ENCODE measurements at regions not wholly inside any gene's neighbourhood (a gene's known extent, or its start where the extent isn't known, plus 50 kb on each side); places are given as distances from the start of the nearest gene placed in this dataset.

- BruUV-seq (replicated peaks): no TSS peak
- no peak overlapping the region for H3K4me2 ChIP-seq (ENCODE audit: insufficient read depth, low read length)
- H3K4me1 ChIP-seq (ENCODE audit: control insufficient read depth, extremely low read depth, insufficient read depth, low read length): no peaks in the 10 kb centered on the region
- peaks cover 8 to 27% of the 10 kb centered on the region in 2 experiments for H3K27me3 ChIP-seq (ENCODE audit: control insufficient read depth in 2 of 2, insufficient read depth in 2 of 2, low read length in 2 of 2)
- H3K9ac ChIP-seq (replicated peaks; ENCODE audit: extremely low read depth, insufficient read depth, low read length): no peak overlapping the region
- H4K20me1 ChIP-seq (replicated peaks; ENCODE audit: control insufficient read depth, extremely low read depth, insufficient read depth, low read length): no peaks in the 10 kb centered on the region
- DNase-seq (ENCODE audit: low read depth, low spot score) (no peak), FAIRE-seq (no peak)
- intact Hi-C loops (cut with micrococcal nuclease) (no loop called here), dilution Hi-C loops (cut with MboI; ENCODE audit: extremely low pct_ligation_motif_present, low sequenced_read_pairs) (no loop called here)
- H3K36me3 ChIP-seq (ENCODE audit: control insufficient read depth in 2 of 2, extremely low read depth in 1 of 2, insufficient read depth in 2 of 2, low read length in 2 of 2): no peaks in the 10 kb centered on the region
- no peak overlapping the region for H3K4me3 ChIP-seq (replicated peaks in 1 of 3; ENCODE audit: insufficient read depth in 1 of 3, low read depth in 1 of 3, low read length in 3 of 3)
- no peaks in the 10 kb centered on the region for H3K9me1 ChIP-seq (replicated peaks; ENCODE audit: control insufficient read depth, extremely low read depth, insufficient read depth, low read length)
- H3K79me2 ChIP-seq (ENCODE audit: control insufficient read depth, insufficient read depth, low read length): no peaks in the 10 kb centered on the region
- no peak overlapping the region for H2AFZ ChIP-seq (ENCODE audit: low read depth, low read length)
- TF ChIP-seq GATA2 (IDR thresholded peaks at IDR 0.05; ENCODE audit: insufficient read depth, insufficient read length, low read depth, low read length) (no peak), FOS (IDR thresholded peaks at IDR 0.05; ENCODE audit: borderline replicate concordance, insufficient read depth, low read length) (no peak), MYC (IDR thresholded peaks at IDR 0.05; ENCODE audit: low read depth, low read length) (no peak), CTCF (IDR thresholded peaks at IDR 0.05; ENCODE audit: extremely low read depth in 1 of 2, insufficient read depth in 1 of 2, low read depth in 1 of 2, low read length in 2 of 2) (no peak), JUN (IDR thresholded peaks at IDR 0.05; ENCODE audit: borderline replicate concordance, insufficient read depth, insufficient read length, low read depth) (no peak)
- H3K9me3 ChIP-seq (replicated peaks; ENCODE audit: control insufficient read depth, insufficient read depth, low read length): no peaks in the 10 kb centered on the region
- H3K27ac ChIP-seq (ENCODE audit: insufficient read depth, low read depth, low read length): no peak overlapping the region
- CTCF ChIA-PET: interaction anchor here (1.2 kb wide), 1 partner anchor 8 kb away, joined by 3 read pairs; no protein-coding TSS in a partner anchor
- POLR2A ChIA-PET: no interaction called here
These were observed 174.5 kb upstream of the RMP24 start for GRCh38 chr18:35797948-35798347.

GRCh38 chr18:35803551-35803950, 168.9 kb upstream of the RMP24 start:
- CTCF ChIA-PET: no interaction called here
- Histone ChIP-seq H4K20me1 (replicated peaks; ENCODE audit: control insufficient read depth, extremely low read depth, insufficient read depth, low read length) (no peaks in the 10 kb centered on the region), H3K27ac (ENCODE audit: insufficient read depth, low read depth, low read length) (no peak overlapping the region), H3K4me3 (replicated peaks in 1 of 3; ENCODE audit: insufficient read depth in 1 of 3, low read depth in 1 of 3, low read length in 3 of 3) (no peak overlapping the region), H3K4me1 (ENCODE audit: control insufficient read depth, extremely low read depth, insufficient read depth, low read length) (no peaks in the 10 kb centered on the region), H3K9ac (replicated peaks; ENCODE audit: extremely low read depth, insufficient read depth, low read length) (no peak overlapping the region), H2AFZ (ENCODE audit: low read depth, low read length) (no peak overlapping the region), H3K9me3 (replicated peaks; ENCODE audit: control insufficient read depth, insufficient read depth, low read length) (no peaks in the 10 kb centered on the region), H3K9me1 (replicated peaks; ENCODE audit: control insufficient read depth, extremely low read depth, insufficient read depth, low read length) (no peaks in the 10 kb centered on the region), H3K36me3 (ENCODE audit: control insufficient read depth in 2 of 2, extremely low read depth in 1 of 2, insufficient read depth in 2 of 2, low read length in 2 of 2) (no peaks in the 10 kb centered on the region), H3K27me3 (ENCODE audit: control insufficient read depth in 2 of 2, insufficient read depth in 2 of 2, low read length in 2 of 2) (peaks cover 10 to 42% of the 10 kb centered on the region in 2 experiments), H3K4me2 (ENCODE audit: insufficient read depth, low read length) (no peak overlapping the region), H3K79me2 (ENCODE audit: control insufficient read depth, insufficient read depth, low read length) (no peaks in the 10 kb centered on the region)
- DNase-seq (ENCODE audit: low read depth, low spot score) (no peak), FAIRE-seq (no peak)
- TF ChIP-seq CTCF (IDR thresholded peaks at IDR 0.05; ENCODE audit: extremely low read depth in 1 of 2, insufficient read depth in 1 of 2, low read depth in 1 of 2, low read length in 2 of 2): no peak
- no peak for TF ChIP-seq POLR2A (IDR thresholded peaks at IDR 0.05; ENCODE audit: low read depth, low read length)
- no peak for TF ChIP-seq POLR2AphosphoS5 (IDR thresholded peaks at IDR 0.05; ENCODE audit: insufficient read depth, low read depth, low read length)
- no peak for TF ChIP-seq JUN (IDR thresholded peaks at IDR 0.05; ENCODE audit: borderline replicate concordance, insufficient read depth, insufficient read length, low read depth)
- TF ChIP-seq EZH2 (IDR thresholded peaks at IDR 0.05; ENCODE audit: borderline replicate concordance, low read depth, low read length, severe bottlenecking): no peak
- no peak for TF ChIP-seq GATA2 (IDR thresholded peaks at IDR 0.05; ENCODE audit: insufficient read depth, insufficient read length, low read depth, low read length)
- TF ChIP-seq MAX (IDR thresholded peaks at IDR 0.05; ENCODE audit: insufficient read depth, insufficient read length): no peak
- no peak for TF ChIP-seq MYC (IDR thresholded peaks at IDR 0.05; ENCODE audit: low read depth, low read length)
- intact Hi-C loops (cut with micrococcal nuclease) (no loop called here), dilution Hi-C loops (cut with MboI; ENCODE audit: extremely low pct_ligation_motif_present, low sequenced_read_pairs) (no loop called here)
- BruUV-seq (replicated peaks): no TSS peak
- POLR2A ChIA-PET: no interaction called here

Measured in endothelial cell of umbilical vein (primary cell).